ENCODE measurements at regions not wholly inside any gene's neighbourhood (a gene's known extent, or its start where the extent isn't known, plus 50 kb on each side); places are given as distances from the start of the nearest gene placed in this dataset.
"Not testable (repeated sequence)": the region's sequence is repeated elsewhere in the genome, so short reads cannot be mapped to it uniquely, and the experiment has no call there.

- DNase-seq = no peak
- in situ Hi-C loops (cut with MboI) = no loop called here
- Histone ChIP-seq H4K20me1 (ENCODE audit: insufficient read depth) (no peaks in the 10 kb centered on the region), H3K4me2 (ENCODE audit: unreplicated experiment) (no peak overlapping the region), H3K9ac (no peak overlapping the region), H3F3A (ENCODE audit: insufficient read depth) (no peaks in the 10 kb centered on the region), H3K27me3 (replicated peaks; ENCODE audit: insufficient read depth) (0 out of 2 replicates have a peak, but pooled peaks cover 7% of the 10 kb centered on the region), H3K27ac (no peak overlapping the region), H3K4me3 (no peak overlapping the region), H2AFZ (no peak overlapping the region), H3K9me2 (ENCODE audit: insufficient read depth) (no peaks in the 10 kb centered on the region), H3K79me2 (ENCODE audit: insufficient read depth) (no peaks in the 10 kb centered on the region), H3K9me3 (ENCODE audit: low read depth) (no peaks in the 10 kb centered on the region), H3K4me1 (ENCODE audit: insufficient read depth) (no peaks in the 10 kb centered on the region), H3K36me3 (ENCODE audit: low read depth) (no peaks in the 10 kb centered on the region)
- TF ChIP-seq EZH2 (IDR thresholded peaks at IDR 0.05; ENCODE audit: insufficient read depth, poor library complexity, severe bottlenecking) (no peak), EZH2phosphoT487 (IDR thresholded peaks at IDR 0.05; ENCODE audit: insufficient read depth, low read depth) (no peak)
- 37 to 40% methylated on average over 8 to 9 of the region's 9 CpGs for WGBS, 2 experiments (ENCODE audit: low coverage in 1 of 2, low lambda C conversion rate in 2 of 2, missing lambda C conversion rate in 2 of 2)
Measured at GRCh38 chr4:3599951-3600350, 67.7 kb upstream of the LRPAP1 start.

DNA sequence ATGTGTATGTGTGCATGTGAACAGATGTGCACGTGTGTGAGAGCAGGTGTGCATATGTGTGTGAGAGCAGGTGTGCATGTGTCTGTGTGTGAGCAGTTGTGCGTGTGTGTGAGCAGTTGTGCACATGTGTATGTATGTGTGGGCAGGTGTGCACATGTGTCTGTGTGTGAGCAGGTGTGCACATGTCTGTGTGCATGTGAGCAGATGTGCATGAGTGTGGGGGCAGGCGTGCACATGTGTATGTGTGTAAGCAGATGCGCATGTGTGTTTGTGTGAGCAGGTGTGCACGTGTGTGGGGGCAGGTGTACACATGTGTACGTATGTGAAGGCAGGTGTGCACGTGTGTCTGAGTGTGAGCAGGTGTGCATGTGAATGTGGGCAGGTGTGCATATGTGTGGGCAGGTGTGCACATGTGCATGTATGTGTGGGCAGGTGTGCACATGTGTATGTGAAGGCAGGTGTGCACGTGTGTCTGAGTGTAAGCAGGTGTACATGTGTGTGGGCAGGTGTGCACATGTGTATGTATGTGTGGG, 66.5 kb upstream of the LRPAP1 start:
- Histone ChIP-seq H3K4me2 (ENCODE audit: unreplicated experiment) (no peak overlapping the region), H3K4me3 (no peak overlapping the region), H4K20me1 (ENCODE audit: insufficient read depth) (no peaks in the 10 kb centered on the region), H3K79me2 (ENCODE audit: insufficient read depth) (no peaks in the 10 kb centered on the region), H2AFZ (no peak overlapping the region), H3K9me3 (ENCODE audit: low read depth) (no peaks in the 10 kb centered on the region), H3K9me2 (ENCODE audit: insufficient read depth) (no peaks in the 10 kb centered on the region), H3K9ac (no peak overlapping the region), H3F3A (ENCODE audit: insufficient read depth) (no peaks in the 10 kb centered on the region), H3K4me1 (ENCODE audit: insufficient read depth) (no peaks in the 10 kb centered on the region), H3K36me3 (ENCODE audit: low read depth) (no peaks in the 10 kb centered on the region), H3K27ac (no peak overlapping the region), H3K27me3 (replicated peaks; ENCODE audit: insufficient read depth) (peaks cover 13% of the 10 kb centered on the region; the same call in 1 of the 2 replicates)
- no peak for TF ChIP-seq EZH2 (IDR thresholded peaks at IDR 0.05; ENCODE audit: insufficient read depth, poor library complexity, severe bottlenecking)
- TF ChIP-seq EZH2phosphoT487 (IDR thresholded peaks at IDR 0.05; ENCODE audit: insufficient read depth, low read depth) = no peak
- WGBS, 2 experiments (ENCODE audit: low coverage in 1 of 2, low lambda C conversion rate in 2 of 2, missing lambda C conversion rate in 2 of 2) = 55 to 59% methylated on average over 7 to 8 of the region's 8 CpGs
- DNase-seq = no peak
- in situ Hi-C loops (cut with MboI) = no loop called here

DNA sequence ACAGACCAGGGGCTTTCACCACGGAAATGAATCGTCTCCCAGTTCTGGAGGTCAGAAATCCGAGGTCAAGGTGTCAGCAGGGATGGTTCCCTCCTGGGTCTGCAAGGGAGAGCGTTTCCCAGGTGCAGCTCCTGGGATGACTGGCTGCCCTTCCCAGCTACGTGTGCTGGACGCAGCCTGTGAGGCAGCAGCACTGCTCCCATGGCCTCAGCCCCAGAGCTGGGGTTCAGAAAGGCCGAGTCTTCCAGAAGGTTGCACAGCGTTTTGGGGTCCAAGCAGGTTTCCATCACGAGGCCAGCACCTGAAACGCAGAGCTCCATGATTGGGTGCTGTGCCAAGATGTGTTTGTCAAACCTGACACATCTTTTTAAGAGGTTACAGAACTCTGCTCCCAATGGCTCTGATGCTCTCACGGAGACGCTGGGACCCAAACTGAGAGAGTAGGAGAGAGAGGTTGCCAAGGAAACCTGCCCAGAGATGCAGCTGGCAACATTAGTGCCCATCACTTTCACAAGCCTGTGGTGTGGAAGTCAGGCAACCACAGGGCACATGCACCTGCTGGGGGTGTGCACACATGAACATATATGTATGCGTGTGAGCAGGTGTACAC, 65.8 kb upstream of the LRPAP1 start:
- H3K4me1 ChIP-seq (ENCODE audit: insufficient read depth); DNase-seq; in situ Hi-C loops (cut with MboI); H3K9me3 ChIP-seq (ENCODE audit: low read depth); H3K9ac ChIP-seq; H3F3A ChIP-seq (ENCODE audit: insufficient read depth); H3K4me2 ChIP-seq (ENCODE audit: unreplicated experiment); H3K9me2 ChIP-seq (ENCODE audit: insufficient read depth); H3K4me3 ChIP-seq; H4K20me1 ChIP-seq (ENCODE audit: insufficient read depth); H3K27ac ChIP-seq; H3K36me3 ChIP-seq (ENCODE audit: low read depth); H2AFZ ChIP-seq; H3K79me2 ChIP-seq (ENCODE audit: insufficient read depth): not testable (repeated sequence)
- H3K27me3 ChIP-seq (replicated peaks; ENCODE audit: insufficient read depth) = peaks cover 13% of the 10 kb centered on the region; the same call in 1 of the 2 replicates
- 33 to 50% methylated on average over 12 to 13 of the region's 13 CpGs for WGBS, 2 experiments (ENCODE audit: low coverage in 1 of 2, low lambda C conversion rate in 2 of 2, missing lambda C conversion rate in 2 of 2)

- DNase-seq; H3K9me3 ChIP-seq (ENCODE audit: low read depth); in situ Hi-C loops (cut with MboI): not testable (repeated sequence)
Measured at GRCh38 chr4:3596957-3597733, 64.9 kb upstream of the LRPAP1 start.

GRCh38 chr4:3595627-3596291, 63.5 kb upstream of the LRPAP1 start:
- H4K20me1 ChIP-seq (ENCODE audit: insufficient read depth); in situ Hi-C loops (cut with MboI); H3K4me3 ChIP-seq; DNase-seq; H3K36me3 ChIP-seq (ENCODE audit: low read depth); H3K27ac ChIP-seq; H3K9me3 ChIP-seq (ENCODE audit: low read depth); H2AFZ ChIP-seq; H3K79me2 ChIP-seq (ENCODE audit: insufficient read depth); H3K9me2 ChIP-seq (ENCODE audit: insufficient read depth); H3K4me2 ChIP-seq (ENCODE audit: unreplicated experiment); H3K9ac ChIP-seq; H3K4me1 ChIP-seq (ENCODE audit: insufficient read depth); H3F3A ChIP-seq (ENCODE audit: insufficient read depth): not testable (repeated sequence)
- 60 to 65% methylated on average over 14 to 16 of the region's 27 CpGs for WGBS, 2 experiments (ENCODE audit: low coverage in 1 of 2, low lambda C conversion rate in 2 of 2, missing lambda C conversion rate in 2 of 2)
- H3K27me3 ChIP-seq (replicated peaks; ENCODE audit: insufficient read depth) = peaks cover 13% of the 10 kb centered on the region; the same call in 1 of the 2 replicates

More at GRCh38 chr4:3596957-3597733, 64.9 kb upstream of the LRPAP1 start:
- 52 to 67% methylated on average over 21 to 23 of the region's 23 CpGs for WGBS, 2 experiments (ENCODE audit: low coverage in 1 of 2, low lambda C conversion rate in 2 of 2, missing lambda C conversion rate in 2 of 2)
- H3K27ac ChIP-seq; H3K9ac ChIP-seq; H2AFZ ChIP-seq; H3K4me1 ChIP-seq (ENCODE audit: insufficient read depth); H3K36me3 ChIP-seq (ENCODE audit: low read depth); H3K4me2 ChIP-seq (ENCODE audit: unreplicated experiment); H4K20me1 ChIP-seq (ENCODE audit: insufficient read depth); H3K9me2 ChIP-seq (ENCODE audit: insufficient read depth); H3F3A ChIP-seq (ENCODE audit: insufficient read depth); H3K4me3 ChIP-seq; H3K79me2 ChIP-seq (ENCODE audit: insufficient read depth): not testable (repeated sequence)
- peaks cover 13% of the 10 kb centered on the region; the same call in 1 of the 2 replicates for H3K27me3 ChIP-seq (replicated peaks; ENCODE audit: insufficient read depth)

- H3K9ac ChIP-seq; DNase-seq; H3K79me2 ChIP-seq (ENCODE audit: insufficient read depth); H3F3A ChIP-seq (ENCODE audit: insufficient read depth); H4K20me1 ChIP-seq (ENCODE audit: insufficient read depth); H3K9me2 ChIP-seq (ENCODE audit: insufficient read depth); H3K36me3 ChIP-seq (ENCODE audit: low read depth); H3K9me3 ChIP-seq (ENCODE audit: low read depth); H3K27ac ChIP-seq; H3K4me3 ChIP-seq; in situ Hi-C loops (cut with MboI); H2AFZ ChIP-seq; H3K4me1 ChIP-seq (ENCODE audit: insufficient read depth); H3K4me2 ChIP-seq (ENCODE audit: unreplicated experiment): not testable (repeated sequence)
- H3K27me3 ChIP-seq (replicated peaks; ENCODE audit: insufficient read depth) = peaks cover 13% of the 10 kb centered on the region; the same call in 1 of the 2 replicates
- 50 to 54% methylated on average over 9 of the region's 9 CpGs for WGBS, 2 experiments (ENCODE audit: low coverage in 1 of 2, low lambda C conversion rate in 2 of 2, missing lambda C conversion rate in 2 of 2)
Measured at GRCh38 chr4:3594751-3595150, 62.5 kb upstream of the LRPAP1 start.

All from GM23248 (cell line).